SHP77 treated with DMSO at 0.1 percent for 48 hours (cell line): ENCODE measurements at regions not wholly inside any gene's neighbourhood (a gene's known extent, or its start where the extent isn't known, plus 50 kb on each side); places are given as distances from the start of the nearest gene placed in this dataset.

Source experiments
- DNase-seq: peaks from one replicate; lab custom pipeline; 2025; lab: John Stamatoyannopoulos, UW

DNA sequence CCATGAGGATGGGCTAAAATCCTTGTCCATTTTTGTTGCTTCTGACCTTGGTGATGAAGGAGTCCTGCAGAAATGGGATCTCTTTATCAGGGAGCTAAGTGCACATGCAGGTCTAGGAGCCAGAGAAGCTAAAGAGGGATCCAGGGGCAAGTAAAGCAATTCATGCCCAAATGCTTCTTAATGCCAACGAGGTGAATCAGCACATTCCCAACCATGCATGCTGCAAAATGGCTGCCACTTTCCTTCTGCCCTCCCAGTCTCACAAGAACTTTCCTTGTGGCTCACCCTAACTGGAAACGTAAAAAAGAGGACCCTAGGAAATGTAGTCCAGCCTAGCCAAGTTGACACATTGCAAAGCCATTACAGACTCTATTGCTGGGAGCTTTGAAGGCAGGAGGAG is 298.4 kb downstream of the MAFB start:
- no peak for DNase-seq

DNA sequence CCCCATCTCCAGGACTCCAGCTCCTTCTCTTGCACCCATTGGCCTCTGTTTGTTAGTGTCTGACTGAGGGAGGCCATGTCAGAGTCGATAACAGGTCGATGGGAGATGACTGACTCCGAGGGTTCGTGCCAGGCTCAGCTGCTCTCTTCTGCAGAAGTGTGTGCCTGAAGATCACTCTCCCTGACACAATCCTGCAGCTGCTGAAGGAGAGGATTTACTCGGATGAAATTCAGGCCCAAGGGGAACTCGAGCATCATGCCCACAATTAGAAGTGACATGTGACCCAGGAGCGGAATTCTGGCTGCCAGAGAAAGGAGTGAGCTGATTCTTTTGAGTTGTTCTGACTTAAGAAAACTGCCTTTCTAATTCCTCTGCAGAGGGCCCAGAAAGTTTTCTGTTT is 318.2 kb downstream of the MAFB start:
- no peak for DNase-seq

DNA sequence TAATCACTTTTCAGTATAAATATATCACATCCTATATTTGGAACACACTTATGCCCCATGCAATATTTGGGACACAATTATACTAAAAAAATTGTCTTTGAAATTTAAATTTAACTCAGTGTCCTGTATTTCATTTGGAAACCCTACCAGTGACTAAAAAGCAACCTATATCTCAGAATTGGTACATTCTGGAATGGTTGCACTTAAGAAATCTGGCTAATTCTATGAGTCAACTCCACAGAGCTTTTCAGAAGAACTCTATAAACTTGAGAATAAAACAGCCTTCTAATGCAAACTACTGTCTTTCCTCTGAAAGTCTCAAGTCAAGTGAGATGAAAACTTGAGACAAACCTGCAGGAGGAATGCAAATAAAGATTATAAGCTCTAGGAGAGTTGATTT is 320.2 kb downstream of the MAFB start:
- DNase-seq = no peak

GRCh38 chr20:40361916-40362315 is 327.1 kb downstream of the MAFB start:
- no peak for DNase-seq

DNA sequence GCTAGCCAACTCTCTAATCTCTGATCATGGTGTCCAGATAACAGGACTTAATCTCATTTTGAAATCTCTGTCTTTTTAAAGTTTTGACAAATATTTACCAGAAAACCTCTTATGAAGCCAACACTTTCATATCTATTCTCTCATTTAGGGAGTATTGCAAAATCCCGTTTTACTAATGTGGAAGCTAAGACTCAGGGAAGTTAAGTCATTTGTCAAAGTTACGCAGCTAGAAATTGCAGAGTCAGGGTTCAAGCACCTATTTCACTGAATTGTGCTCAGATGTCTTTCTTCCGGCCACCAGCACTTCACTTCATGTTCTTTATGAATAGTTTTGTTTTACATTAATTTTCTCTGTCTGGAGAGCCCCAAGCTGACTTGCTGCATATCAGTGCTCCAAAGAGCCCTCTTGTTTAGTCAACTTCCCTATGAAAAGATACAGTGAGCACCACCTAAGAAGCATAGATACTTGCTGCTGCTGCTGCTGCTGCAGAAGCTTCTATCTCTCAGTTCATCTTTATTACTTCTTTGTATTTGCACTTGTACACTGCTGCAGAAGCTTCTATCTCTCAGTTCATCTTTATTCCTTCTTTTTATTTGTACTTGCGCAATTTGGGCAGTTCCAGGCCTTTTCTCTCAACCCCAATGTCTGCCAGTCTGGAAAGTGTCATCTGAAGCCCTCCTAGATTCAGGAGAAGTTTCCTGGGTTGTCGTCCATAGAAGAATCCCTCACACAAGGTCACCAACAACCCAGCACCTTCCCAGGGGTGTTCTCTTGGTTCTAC is 329.7 kb downstream of the MAFB start:
- no peak for DNase-seq

GRCh38 chr20:40354880-40355279 is 334.2 kb downstream of the MAFB start:
- DNase-seq = no peak

DNA sequence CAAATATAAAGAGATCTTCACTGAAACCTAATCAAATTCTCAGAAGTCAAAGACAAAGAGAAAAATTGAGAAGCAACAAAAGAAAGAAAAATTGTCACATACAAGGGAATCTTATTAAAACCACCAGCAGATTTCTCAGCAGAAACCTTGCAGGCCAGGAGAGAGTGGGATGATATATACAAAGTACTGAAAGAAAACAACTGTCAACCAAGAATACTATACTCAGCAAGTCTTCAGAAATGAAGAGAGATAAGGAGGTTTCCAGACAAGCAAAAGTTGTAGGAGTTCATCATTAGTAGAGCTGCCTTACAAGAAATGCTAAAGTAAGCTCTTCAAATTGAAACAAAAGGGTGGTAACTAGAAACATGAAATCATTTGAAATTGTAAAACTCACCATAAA is 345.6 kb downstream of the MAFB start:
- DNase-seq = no peak

- no peak for DNase-seq
These were observed 347.5 kb downstream of the MAFB start for GRCh38 chr20:40341561-40341960.

GRCh38 chr20:40339661-40340449 is 349.2 kb downstream of the MAFB start:
- no peak for DNase-seq

- DNase-seq = no peak
These were observed 352.5 kb downstream of the MAFB start for GRCh38 chr20:40336533-40336932.

DNA sequence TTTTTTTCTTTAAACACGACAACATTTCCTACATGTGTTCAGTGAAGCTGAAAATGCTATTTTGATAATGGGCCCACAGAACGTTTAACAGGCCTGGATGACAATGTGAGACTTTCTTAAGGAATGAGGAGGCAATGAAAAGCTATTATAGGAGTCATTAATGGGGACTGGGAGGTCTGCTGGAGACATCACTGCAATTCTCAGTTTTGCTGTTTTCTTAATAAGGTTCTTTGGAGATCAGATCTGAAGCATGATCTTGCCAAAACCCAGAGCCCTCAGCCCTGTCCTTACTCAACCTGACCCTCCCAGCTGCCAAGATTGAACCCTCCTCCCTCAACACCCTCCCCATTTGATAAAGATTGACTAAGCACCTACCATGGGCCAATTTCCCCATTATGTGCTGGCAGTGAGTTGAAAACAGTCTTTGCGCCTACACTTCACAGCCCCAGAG is 353.1 kb downstream of the MAFB start:
- no peak for DNase-seq

GRCh38 chr20:40335437-40335836 is 353.6 kb downstream of the MAFB start:
- DNase-seq = no peak

GRCh38 chr20:40333591-40333990 is 355.4 kb downstream of the MAFB start:
- no peak for DNase-seq

DNA sequence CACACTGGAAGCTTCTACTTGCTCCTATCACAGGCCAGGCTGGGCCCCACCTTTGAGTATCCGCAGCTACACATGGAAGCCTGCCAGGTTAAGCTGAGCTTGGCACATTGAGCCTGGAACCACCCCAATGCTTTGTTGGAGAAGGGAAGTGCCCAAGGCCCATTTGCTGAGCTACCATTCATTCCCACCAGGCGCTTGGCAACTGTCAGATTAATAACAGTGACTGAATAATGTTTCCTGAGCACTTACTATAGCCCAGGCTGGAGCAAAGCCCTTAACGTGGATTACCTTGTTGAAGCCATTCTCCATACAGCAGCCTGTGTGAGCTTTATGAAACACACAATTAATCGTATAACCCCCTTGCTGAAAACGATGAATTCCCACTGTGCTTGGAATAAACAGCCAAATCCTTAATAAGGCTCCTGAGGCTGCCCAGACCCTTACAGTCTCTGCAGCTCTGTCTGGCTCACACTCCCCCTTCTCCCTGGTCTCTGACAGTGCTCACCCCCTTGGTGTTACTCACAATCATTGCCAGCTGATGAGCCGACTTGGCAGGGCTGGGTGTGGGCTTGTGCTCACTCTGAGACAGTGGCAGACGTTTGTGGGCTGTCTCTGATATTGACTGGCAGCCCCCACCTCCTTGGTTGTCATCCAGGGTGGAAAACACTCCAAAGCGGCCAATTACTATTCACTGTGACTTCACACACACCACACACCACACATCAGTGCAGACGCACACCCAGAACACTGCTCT is 357.1 kb downstream of the MAFB start:
- DNase-seq = no peak

- no peak for DNase-seq
These were observed 357.8 kb downstream of the MAFB start for GRCh38 chr20:40331249-40331648.

DNA sequence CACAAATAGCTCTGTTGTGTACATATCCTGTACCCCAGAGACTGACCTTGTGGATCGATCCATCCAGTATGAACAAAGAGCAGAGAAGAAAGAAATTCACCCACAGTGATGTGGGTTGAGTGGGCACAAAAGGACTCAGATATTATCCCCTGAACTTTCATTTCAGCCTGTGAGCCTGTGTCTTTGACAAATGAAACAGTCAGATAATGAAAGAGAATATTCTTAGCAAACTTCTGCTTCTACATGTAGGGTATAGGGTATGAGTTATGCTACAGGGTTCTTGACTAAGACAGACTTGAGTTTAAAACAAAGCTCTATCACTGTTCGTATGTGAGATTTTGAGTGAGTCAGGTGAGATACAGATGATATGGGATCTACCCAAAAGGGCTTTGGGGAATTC is 359.7 kb downstream of the MAFB start:
- no peak for DNase-seq

DNA sequence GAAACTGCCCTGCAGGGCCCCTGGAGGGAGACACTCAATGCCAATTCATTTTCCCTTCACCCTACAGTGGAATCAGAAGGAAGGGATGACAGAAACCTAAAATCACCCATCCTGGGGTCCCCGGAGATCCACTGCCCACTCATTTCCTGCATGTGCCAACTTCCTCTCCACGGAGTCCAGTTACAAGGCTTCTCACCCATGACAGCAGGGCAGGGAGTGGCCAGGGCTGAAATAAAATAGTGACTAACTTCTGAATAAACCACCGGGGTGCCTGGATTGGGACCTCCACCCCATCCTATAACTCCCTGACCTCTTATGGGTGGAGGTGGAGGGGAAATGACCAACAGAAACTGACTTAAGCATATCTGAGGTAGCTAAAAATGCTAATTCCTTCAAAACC is 362.3 kb downstream of the MAFB start:
- DNase-seq = no peak

DNA sequence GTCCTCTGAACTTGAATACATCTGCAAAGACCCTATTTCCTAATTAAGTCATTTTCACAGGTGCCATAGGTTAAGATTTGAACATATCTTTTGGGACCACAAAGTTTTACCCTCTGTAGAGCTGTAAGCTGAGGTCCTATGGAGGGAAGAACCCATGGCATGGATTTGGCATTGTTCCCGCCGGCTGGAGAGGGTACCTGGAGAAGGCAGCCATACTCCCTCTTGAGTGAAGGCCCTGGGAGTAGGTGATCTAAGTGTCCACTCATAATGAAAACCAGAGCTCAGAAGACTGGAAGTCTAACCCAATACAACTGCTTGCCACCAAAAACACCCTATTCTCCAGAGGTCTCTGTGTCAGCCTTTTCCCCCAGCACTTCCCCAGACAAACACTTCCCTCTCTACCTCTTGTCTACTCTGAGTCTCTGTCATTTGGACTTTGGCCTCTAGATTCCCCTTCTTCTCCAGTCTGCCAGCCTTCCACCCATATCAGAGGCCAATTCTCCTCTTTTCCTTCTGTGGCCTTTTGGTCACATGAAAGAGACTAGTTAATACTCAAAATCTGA is 363.9 kb downstream of the MAFB start:
- no peak for DNase-seq

GRCh38 chr20:40323361-40323794 is 365.7 kb downstream of the MAFB start:
- DNase-seq = no peak

DNA sequence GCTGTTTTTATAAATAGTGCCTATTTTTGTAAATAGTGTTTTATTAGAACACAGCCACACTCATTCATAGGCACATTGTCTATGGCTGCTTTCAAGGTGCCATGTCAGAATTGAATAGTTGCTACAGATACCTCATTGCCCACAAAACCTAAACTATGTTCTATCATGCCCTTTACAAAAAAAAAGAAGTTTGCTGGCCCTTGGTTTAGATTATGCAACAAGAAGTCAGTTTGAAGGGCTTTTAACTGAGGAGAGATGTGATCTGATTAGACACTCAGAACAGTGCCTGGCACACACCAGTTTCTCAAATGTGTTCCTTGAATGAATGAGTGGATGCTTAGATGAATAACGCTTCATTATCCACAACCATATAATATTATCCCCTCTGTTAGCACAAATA is 366.1 kb downstream of the MAFB start:
- DNase-seq = no peak

GRCh38 chr20:40320517-40321011 is 368.5 kb downstream of the MAFB start:
- no peak for DNase-seq
